ENCODE measurements at regions not wholly inside any gene's neighbourhood (a gene's known extent, or its start where the extent isn't known, plus 50 kb on each side); places are given as distances from the start of the nearest gene placed in this dataset.

GRCh38 chr3:194277104-194277785 is 73.9 kb downstream of the CPN2 start:
- no peaks in the 10 kb centered on the region for H3K36me3 Mint-ChIP-seq (ENCODE audit: unreplicated experiment)
- H3K4me1 Mint-ChIP-seq (ENCODE audit: low read depth, unreplicated experiment), result peaks cover 17% of the 10 kb centered on the region
- TF ChIP-seq CTCF (IDR thresholded peaks at IDR 0.05; ENCODE audit: partially characterized antibody, unreplicated experiment), result no peak
- peaks cover 10% of the 10 kb centered on the region for H3K9me3 Mint-ChIP-seq (ENCODE audit: unreplicated experiment)
- no peak overlapping the region for H3K27ac Mint-ChIP-seq (ENCODE audit: unreplicated experiment)
- H3K4me3 Mint-ChIP-seq (ENCODE audit: unreplicated experiment), result no peak overlapping the region
- H3K27me3 Mint-ChIP-seq (ENCODE audit: unreplicated experiment), result peaks cover 6% of the 10 kb centered on the region
- peak; percentile 22 for DNase-seq

GRCh38 chr3:194277786-194278130 is 73.4 kb downstream of the CPN2 start:
- TF ChIP-seq CTCF (IDR thresholded peaks at IDR 0.05; ENCODE audit: partially characterized antibody, unreplicated experiment), result no peak
- no peak overlapping the region for H3K4me3 Mint-ChIP-seq (ENCODE audit: unreplicated experiment)
- H3K9me3 Mint-ChIP-seq (ENCODE audit: unreplicated experiment), result peaks cover 7% of the 10 kb centered on the region
- H3K27me3 Mint-ChIP-seq (ENCODE audit: unreplicated experiment), result peaks cover 6% of the 10 kb centered on the region
- DNase-seq, result no peak
- H3K27ac Mint-ChIP-seq (ENCODE audit: unreplicated experiment), result no peak overlapping the region
- H3K4me1 Mint-ChIP-seq (ENCODE audit: low read depth, unreplicated experiment), result peaks cover 17% of the 10 kb centered on the region
- no peaks in the 10 kb centered on the region for H3K36me3 Mint-ChIP-seq (ENCODE audit: unreplicated experiment)

DNA sequence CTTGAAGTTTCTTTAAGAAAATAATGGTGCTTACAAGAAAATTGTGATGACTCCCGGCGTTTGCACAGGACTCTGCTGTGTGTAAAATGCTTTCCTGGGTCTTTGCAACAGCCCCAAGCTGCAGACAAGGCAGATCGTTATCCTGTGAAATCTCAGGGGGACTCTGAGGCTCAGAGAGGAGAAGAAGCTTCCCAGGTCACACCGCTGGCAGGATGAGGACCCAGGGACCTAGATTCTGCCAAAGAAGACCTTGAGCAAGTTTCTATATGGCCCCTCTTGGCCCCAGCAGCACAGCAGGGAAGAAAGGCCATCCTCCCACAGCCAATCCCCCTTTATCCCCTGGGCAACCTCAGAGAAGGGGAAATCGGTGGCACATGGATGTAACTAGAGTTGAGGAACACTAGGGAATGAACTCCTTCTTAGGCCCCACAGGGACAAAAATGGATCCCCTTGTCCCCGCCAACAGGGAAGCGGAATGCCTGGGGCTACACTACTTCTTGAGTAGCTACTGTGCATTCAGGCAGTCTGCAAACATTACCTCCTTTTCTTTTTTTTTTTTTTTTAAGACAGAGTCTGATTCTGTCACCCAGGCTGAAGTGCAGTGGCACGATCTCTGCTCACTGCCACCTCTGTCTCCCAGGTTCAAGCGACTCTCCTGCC is 72.8 kb downstream of the CPN2 start:
- peaks cover 17% of the 10 kb centered on the region for H3K4me1 Mint-ChIP-seq (ENCODE audit: low read depth, unreplicated experiment)
- H3K27me3 Mint-ChIP-seq (ENCODE audit: unreplicated experiment), result peaks cover 6% of the 10 kb centered on the region
- H3K36me3 Mint-ChIP-seq (ENCODE audit: unreplicated experiment), result no peaks in the 10 kb centered on the region
- DNase-seq, result no peak
- peaks cover 6% of the 10 kb centered on the region for H3K9me3 Mint-ChIP-seq (ENCODE audit: unreplicated experiment)
- TF ChIP-seq CTCF (IDR thresholded peaks at IDR 0.05; ENCODE audit: partially characterized antibody, unreplicated experiment), result no peak
- no peak overlapping the region for H3K27ac Mint-ChIP-seq (ENCODE audit: unreplicated experiment)
- no peak overlapping the region for H3K4me3 Mint-ChIP-seq (ENCODE audit: unreplicated experiment)

DNA sequence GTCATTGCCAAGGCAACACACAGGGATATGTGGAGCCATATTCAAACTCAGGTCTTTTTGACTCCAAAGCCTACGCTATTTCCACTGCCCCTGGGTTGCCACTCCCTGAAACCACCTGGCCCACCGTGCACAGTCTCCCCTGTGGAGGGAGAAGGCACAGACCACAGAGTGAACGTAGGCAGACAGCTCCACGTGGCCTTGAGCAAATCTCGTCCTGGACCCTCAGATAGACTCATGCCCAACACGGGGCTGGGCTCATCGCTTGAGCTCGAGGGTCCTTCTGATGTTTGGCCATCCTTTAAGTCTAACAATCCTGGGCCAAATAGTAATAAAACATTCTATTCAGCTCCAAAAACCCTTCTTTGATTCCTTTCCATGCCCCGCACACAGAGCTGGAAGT is 72.0 kb downstream of the CPN2 start:
- H3K4me3 Mint-ChIP-seq (ENCODE audit: unreplicated experiment), result no peak overlapping the region
- peak; percentile 4 for DNase-seq
- H3K9me3 Mint-ChIP-seq (ENCODE audit: unreplicated experiment), result peaks cover 5% of the 10 kb centered on the region
- H3K36me3 Mint-ChIP-seq (ENCODE audit: unreplicated experiment), result no peaks in the 10 kb centered on the region
- peaks cover 17% of the 10 kb centered on the region for H3K4me1 Mint-ChIP-seq (ENCODE audit: low read depth, unreplicated experiment)
- peaks cover 7% of the 10 kb centered on the region for H3K27me3 Mint-ChIP-seq (ENCODE audit: unreplicated experiment)
- no peak overlapping the region for H3K27ac Mint-ChIP-seq (ENCODE audit: unreplicated experiment)
- TF ChIP-seq CTCF (IDR thresholded peaks at IDR 0.05; ENCODE audit: partially characterized antibody, unreplicated experiment), result no peak

DNA sequence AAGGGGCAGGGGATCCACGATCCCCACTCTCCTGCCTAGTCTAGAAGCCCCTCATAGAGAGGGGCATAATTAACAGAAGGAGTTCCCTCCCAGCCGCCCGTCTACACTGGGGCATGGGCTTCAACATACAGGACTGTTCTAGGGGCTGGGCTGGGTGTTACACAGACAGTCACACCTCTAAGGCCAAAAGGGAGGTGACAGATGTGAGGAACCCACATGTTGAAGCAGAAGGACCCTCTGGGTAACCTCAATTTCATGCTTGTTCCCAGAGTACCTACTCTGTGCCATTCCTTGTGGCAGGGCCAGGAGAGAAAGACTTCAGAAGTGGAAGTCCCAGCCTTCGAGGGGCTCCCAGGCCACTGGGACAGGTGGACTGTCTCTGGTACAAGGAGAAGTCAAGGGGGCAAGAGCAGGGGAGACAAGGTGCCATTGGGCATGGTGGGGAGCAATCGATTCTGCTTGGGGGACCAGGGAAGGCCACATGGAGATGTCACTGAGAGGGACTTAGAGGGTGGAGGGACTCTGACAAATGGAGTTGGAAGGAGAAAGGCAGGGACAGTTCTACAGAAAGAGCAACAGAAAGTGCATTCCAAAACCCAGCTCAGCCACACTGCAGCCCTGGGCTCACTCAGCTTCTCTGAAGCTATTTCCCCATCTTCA is 71.3 kb downstream of the CPN2 start:
- peak; percentile 5 for DNase-seq
- Mint-ChIP-seq H3K4me3 (ENCODE audit: unreplicated experiment) (no peak overlapping the region), H3K27me3 (ENCODE audit: unreplicated experiment) (peaks cover 6% of the 10 kb centered on the region), H3K9me3 (ENCODE audit: unreplicated experiment) (peaks cover 4% of the 10 kb centered on the region), H3K36me3 (ENCODE audit: unreplicated experiment) (no peaks in the 10 kb centered on the region), H3K4me1 (ENCODE audit: low read depth, unreplicated experiment) (peaks cover 15% of the 10 kb centered on the region), H3K27ac (ENCODE audit: unreplicated experiment) (no peak overlapping the region)
- TF ChIP-seq CTCF (IDR thresholded peaks at IDR 0.05; ENCODE audit: partially characterized antibody, unreplicated experiment), result no peak

Data from glutamatergic neuron (in vitro differentiated cells).